ENCODE measurements at regions not wholly inside any gene's neighbourhood (a gene's known extent, or its start where the extent isn't known, plus 50 kb on each side); places are given as distances from the start of the nearest gene placed in this dataset.

- DNase-seq = no peak
Observed at GRCh38 chr3:44026220-44026865, 215.3 kb upstream of the TOPAZ1 start.

GRCh38 chr3:44029100-44029499, 212.6 kb upstream of the TOPAZ1 start:
- DNase-seq = no peak

GRCh38 chr3:44030285-44030684, 211.4 kb upstream of the TOPAZ1 start:
- DNase-seq = no peak

- no peak for DNase-seq
Observed at GRCh38 chr3:44030687-44031305, 210.9 kb upstream of the TOPAZ1 start.

GRCh38 chr3:44031387-44032380, 210.0 kb upstream of the TOPAZ1 start:
- DNase-seq = no peak

- DNase-seq = no peak
Observed at GRCh38 chr3:44032487-44032886, 209.2 kb upstream of the TOPAZ1 start.

- DNase-seq = no peak
Observed at GRCh38 chr3:44033123-44033522, 208.6 kb upstream of the TOPAZ1 start.

GRCh38 chr3:44036850-44037249, 204.8 kb upstream of the TOPAZ1 start:
- DNase-seq = no peak

GRCh38 chr3:44039006-44039405, 202.7 kb upstream of the TOPAZ1 start:
- no peak for DNase-seq

GRCh38 chr3:44041726-44042125, 200.0 kb upstream of the TOPAZ1 start:
- no peak for DNase-seq

- no peak for DNase-seq
Observed at GRCh38 chr3:44042772-44043171, 198.9 kb upstream of the TOPAZ1 start.

GRCh38 chr3:44045476-44046275, 196.0 kb upstream of the TOPAZ1 start:
- no peak for DNase-seq

GRCh38 chr3:44047796-44048195, 193.9 kb upstream of the TOPAZ1 start:
- no peak for DNase-seq

GRCh38 chr3:44048196-44048924, 193.3 kb upstream of the TOPAZ1 start:
- DNase-seq = no peak

- no peak for DNase-seq
Observed at GRCh38 chr3:44048949-44049348, 192.7 kb upstream of the TOPAZ1 start.

- DNase-seq = no peak
Observed at GRCh38 chr3:44050101-44050500, 191.6 kb upstream of the TOPAZ1 start.

GRCh38 chr3:44050867-44051266, 190.8 kb upstream of the TOPAZ1 start:
- DNase-seq = no peak

GRCh38 chr3:44055951-44056350, 185.7 kb upstream of the TOPAZ1 start:
- no peak for DNase-seq

- no peak for DNase-seq
Observed at GRCh38 chr3:44056446-44057240, 185.0 kb upstream of the TOPAZ1 start.

- DNase-seq = no peak
Observed at GRCh38 chr3:44058022-44058867, 183.4 kb upstream of the TOPAZ1 start.

Measured in 8988T (cell line).